ENCODE measurements at regions not wholly inside any gene's neighbourhood (a gene's known extent, or its start where the extent isn't known, plus 50 kb on each side); places are given as distances from the start of the nearest gene placed in this dataset.

DNA sequence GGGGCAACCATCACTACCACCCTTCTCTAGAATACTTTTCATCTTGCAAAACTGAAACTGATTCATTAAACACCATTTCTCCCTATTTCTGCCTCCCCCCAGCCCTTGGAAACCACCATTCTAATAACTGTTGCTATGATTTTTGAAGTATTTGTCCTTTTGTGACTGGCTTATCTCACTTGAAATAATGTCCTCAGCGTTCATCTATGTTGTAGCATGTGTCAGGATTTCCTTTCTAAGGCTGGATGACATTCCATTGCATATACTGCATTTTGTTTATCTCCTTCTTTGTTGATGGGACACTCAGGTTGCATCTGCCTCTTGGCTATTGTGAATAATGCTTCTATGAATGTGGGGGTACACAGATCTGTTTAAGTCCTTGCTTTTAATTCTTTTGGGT is 327.6 kb upstream of the ZNF32 start:
- no peak for TF ChIP-seq POLR2A (IDR thresholded peaks at IDR 0.05)
- TF ChIP-seq, protein P1, sequence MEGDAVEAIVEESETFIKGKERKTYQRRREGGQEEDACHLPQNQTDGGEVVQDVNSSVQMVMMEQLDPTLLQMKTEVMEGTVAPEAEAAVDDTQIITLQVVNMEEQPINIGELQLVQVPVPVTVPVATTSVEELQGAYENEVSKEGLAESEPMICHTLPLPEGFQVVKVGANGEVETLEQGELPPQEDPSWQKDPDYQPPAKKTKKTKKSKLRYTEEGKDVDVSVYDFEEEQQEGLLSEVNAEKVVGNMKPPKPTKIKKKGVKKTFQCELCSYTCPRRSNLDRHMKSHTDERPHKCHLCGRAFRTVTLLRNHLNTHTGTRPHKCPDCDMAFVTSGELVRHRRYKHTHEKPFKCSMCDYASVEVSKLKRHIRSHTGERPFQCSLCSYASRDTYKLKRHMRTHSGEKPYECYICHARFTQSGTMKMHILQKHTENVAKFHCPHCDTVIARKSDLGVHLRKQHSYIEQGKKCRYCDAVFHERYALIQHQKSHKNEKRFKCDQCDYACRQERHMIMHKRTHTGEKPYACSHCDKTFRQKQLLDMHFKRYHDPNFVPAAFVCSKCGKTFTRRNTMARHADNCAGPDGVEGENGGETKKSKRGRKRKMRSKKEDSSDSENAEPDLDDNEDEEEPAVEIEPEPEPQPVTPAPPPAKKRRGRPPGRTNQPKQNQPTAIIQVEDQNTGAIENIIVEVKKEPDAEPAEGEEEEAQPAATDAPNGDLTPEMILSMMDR (IDR thresholded peaks at IDR 0.05), result no peak
- intact Hi-C loops (cut with DNase I; ENCODE audit: low total_unique reads), result no loop called here
- no peak overlapping the region for H3K4me3 ChIP-seq (ENCODE audit: low read depth, poor library complexity, severe bottlenecking)

DNA sequence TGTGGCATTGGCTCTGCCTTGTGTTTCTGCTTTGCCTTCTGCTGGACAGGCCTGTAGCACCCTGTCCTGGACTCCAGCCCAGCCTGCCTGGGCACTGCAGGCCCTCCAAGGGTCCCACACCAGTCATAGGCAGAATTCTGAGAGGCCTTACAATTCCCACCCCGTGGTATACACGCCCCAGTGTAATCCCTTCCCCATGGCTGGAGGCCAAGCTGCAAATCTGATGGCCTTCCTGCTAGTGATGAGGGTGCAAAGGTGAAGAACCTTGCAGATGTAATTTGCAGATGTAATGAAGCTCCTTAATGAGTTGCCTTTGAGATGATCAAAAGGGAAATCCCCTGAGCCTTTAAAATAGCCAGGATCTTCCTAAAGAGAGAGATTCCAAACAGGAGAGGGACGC is 325.1 kb upstream of the ZNF32 start:
- intact Hi-C loops (cut with DNase I; ENCODE audit: low total_unique reads), result no loop called here
- no peak overlapping the region for H3K4me3 ChIP-seq (ENCODE audit: low read depth, poor library complexity, severe bottlenecking)
- no peak for DNase-seq (ENCODE audit: low spot score in 2 of 2)
- WGBS, 2 donors, result 70 to 90% methylated on average over 3 of the region's 3 CpGs
- TF ChIP-seq, protein P1 (IDR thresholded peaks at IDR 0.05), result no peak
- TF ChIP-seq POLR2A (IDR thresholded peaks at IDR 0.05), result no peak

More for the DNA sequence above, 327.6 kb upstream of the ZNF32 start:
- DNase-seq (ENCODE audit: low spot score in 2 of 2), result no peak
- WGBS, 2 donors, result 69 to 70% methylated on average over 1 of the region's 1 CpG

DNA sequence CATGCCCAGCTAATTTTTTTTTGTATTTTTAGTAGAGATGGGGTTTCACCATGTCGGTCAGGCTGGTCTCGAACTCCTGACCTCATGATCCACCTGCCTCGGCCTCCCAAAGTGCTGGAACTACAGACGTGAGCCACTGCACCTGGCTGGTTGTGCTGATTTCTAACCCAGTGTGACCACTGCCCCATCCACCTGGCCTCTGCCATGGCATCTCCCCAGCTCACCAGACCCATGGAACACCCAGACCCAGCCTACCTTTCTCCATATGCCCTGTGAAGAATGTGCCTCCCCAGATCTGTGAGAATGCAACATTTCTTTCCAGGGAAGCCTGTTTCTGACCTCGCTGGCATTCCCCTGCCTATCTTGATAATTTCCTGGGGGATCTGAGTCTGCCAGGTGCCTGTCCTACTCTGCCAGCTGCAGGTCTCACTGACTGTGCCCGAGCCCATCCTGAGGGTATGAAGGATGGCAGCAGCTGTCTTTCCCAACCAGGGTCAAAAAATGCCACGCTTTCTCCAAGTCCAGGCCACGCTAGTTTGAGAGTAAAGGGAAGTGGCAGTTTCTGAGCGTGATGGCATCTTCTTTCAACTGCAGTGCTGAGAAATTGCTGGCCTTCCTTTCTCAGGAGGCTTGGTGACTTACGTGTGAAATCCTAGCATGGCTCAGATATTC is 324.4 kb upstream of the ZNF32 start:
- intact Hi-C loops (cut with DNase I; ENCODE audit: low total_unique reads), result no loop called here
- WGBS, 2 donors, result 88 to 92% methylated on average over 10 of the region's 10 CpGs
- TF ChIP-seq, protein P1 (IDR thresholded peaks at IDR 0.05), result no peak
- no peak for TF ChIP-seq POLR2A (IDR thresholded peaks at IDR 0.05)
- no peak for DNase-seq (ENCODE audit: low spot score in 2 of 2)
- H3K4me3 ChIP-seq (ENCODE audit: low read depth, poor library complexity, severe bottlenecking), result no peak overlapping the region

DNA sequence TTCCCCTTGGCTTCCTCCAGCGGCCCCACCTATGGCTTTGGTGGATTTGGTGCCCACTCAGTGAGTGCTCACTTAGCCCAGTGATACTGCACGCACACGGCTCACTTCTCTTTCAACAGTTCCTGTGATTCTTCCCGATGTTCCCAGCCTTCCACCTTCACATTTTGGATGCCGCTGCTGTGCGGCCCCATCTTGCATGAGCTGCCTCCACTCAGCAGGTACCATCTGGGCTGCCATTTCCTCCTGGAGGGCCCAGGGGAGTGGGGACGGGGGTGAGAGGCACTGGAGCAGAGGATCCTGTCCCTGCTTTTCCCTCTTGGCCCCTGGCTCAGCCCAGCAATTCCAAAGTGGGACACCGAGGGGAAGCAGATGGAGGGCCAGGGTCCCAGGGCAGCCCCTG is 323.3 kb upstream of the ZNF32 start:
- 94 to 100% methylated on average over 8 of the region's 8 CpGs for WGBS, 2 donors
- intact Hi-C loops (cut with DNase I; ENCODE audit: low total_unique reads), result no loop called here

DNA sequence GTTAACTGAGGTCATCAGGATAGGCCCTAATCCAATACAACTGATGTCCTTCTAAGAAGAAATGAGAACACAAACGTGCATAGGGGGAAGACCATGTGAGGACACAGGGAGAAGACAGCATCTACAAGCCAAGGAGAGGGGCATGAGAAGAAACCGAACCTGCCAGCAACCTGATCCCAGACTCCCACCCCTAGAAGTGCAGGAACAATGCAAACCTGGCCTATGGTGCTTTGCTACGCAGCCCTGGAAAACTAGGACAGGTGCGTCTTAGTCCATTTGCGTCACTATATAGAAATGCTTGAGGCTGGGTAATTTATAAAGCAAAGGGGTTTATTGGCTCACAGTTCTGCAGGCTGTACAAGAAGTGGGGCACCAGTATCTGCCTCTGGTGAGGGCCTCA is 322.6 kb upstream of the ZNF32 start:
- no peak overlapping the region for H3K4me3 ChIP-seq (ENCODE audit: low read depth, poor library complexity, severe bottlenecking)
- intact Hi-C loops (cut with DNase I; ENCODE audit: low total_unique reads), result no loop called here
- DNase-seq (ENCODE audit: low spot score in 2 of 2), result no peak
- whole genome bisulfite sequencing, 2 donors, result 90 to 92% methylated on average over 5 of the region's 5 CpGs
- TF ChIP-seq POLR2A (IDR thresholded peaks at IDR 0.05), result no peak
- TF ChIP-seq, protein P1 (IDR thresholded peaks at IDR 0.05), result no peak

More for the DNA sequence above, 323.3 kb upstream of the ZNF32 start:
- DNase-seq (ENCODE audit: low spot score in 2 of 2), result no peak
- H3K4me3 ChIP-seq (ENCODE audit: low read depth, poor library complexity, severe bottlenecking), result no peak overlapping the region
- TF ChIP-seq, protein P1 (IDR thresholded peaks at IDR 0.05), result no peak
- TF ChIP-seq POLR2A (IDR thresholded peaks at IDR 0.05), result no peak

DNA sequence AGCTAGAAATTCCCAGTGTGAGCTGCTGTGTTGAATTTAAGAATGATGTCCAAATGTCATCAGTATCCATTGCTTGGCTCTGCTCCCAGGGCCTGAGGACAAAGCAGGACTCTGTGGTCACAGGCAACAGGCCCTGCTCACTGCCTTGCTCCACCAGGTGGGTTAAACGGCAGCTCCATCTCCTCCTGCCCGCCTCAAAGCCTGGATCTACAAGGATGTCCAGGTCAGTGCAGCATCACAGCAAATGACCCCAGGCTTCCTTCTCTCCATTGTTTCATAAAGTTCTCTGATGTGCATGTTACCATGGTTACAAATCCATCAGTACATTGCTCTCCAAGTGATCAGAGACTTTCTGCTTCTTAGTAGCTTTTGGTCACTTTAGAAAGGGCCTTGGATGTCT is 322.0 kb upstream of the ZNF32 start:
- 79% methylated on average over 2 of the region's 2 CpGs for WGBS, 2 donors
- intact Hi-C loops (cut with DNase I; ENCODE audit: low total_unique reads), result no loop called here
- DNase-seq (ENCODE audit: low spot score in 2 of 2), result no peak
- TF ChIP-seq POLR2A (IDR thresholded peaks at IDR 0.05), result no peak
- TF ChIP-seq, protein P1 (IDR thresholded peaks at IDR 0.05), result no peak
- H3K4me3 ChIP-seq (ENCODE audit: low read depth, poor library complexity, severe bottlenecking), result no peak overlapping the region
